ENCODE measurements at regions not wholly inside any gene's neighbourhood (a gene's known extent, or its start where the extent isn't known, plus 50 kb on each side); places are given as distances from the start of the nearest gene placed in this dataset.

- H3K4me1 Mint-ChIP-seq (ENCODE audit: low read depth) = no peaks in the 10 kb centered on the region
- peaks cover 11% of the 10 kb centered on the region for H3K27me3 Mint-ChIP-seq
- no peak overlapping the region for H3K4me3 Mint-ChIP-seq (ENCODE audit: low read depth)
- no peak for DNase-seq (ENCODE audit: low spot score, unreplicated experiment)
- TF ChIP-seq, protein P1, sequence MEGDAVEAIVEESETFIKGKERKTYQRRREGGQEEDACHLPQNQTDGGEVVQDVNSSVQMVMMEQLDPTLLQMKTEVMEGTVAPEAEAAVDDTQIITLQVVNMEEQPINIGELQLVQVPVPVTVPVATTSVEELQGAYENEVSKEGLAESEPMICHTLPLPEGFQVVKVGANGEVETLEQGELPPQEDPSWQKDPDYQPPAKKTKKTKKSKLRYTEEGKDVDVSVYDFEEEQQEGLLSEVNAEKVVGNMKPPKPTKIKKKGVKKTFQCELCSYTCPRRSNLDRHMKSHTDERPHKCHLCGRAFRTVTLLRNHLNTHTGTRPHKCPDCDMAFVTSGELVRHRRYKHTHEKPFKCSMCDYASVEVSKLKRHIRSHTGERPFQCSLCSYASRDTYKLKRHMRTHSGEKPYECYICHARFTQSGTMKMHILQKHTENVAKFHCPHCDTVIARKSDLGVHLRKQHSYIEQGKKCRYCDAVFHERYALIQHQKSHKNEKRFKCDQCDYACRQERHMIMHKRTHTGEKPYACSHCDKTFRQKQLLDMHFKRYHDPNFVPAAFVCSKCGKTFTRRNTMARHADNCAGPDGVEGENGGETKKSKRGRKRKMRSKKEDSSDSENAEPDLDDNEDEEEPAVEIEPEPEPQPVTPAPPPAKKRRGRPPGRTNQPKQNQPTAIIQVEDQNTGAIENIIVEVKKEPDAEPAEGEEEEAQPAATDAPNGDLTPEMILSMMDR (IDR thresholded peaks at IDR 0.05; ENCODE audit: unreplicated experiment) = no peak
- H3K36me3 Mint-ChIP-seq (ENCODE audit: insufficient read depth) = no peaks in the 10 kb centered on the region
- H3K9me3 Mint-ChIP-seq (ENCODE audit: low read depth) = peaks cover 5% of the 10 kb centered on the region
- no peak overlapping the region for H3K27ac Mint-ChIP-seq
Measured at GRCh38 chr9:134519375-134520070, 122.1 kb upstream of the COL5A1 start.

DNA sequence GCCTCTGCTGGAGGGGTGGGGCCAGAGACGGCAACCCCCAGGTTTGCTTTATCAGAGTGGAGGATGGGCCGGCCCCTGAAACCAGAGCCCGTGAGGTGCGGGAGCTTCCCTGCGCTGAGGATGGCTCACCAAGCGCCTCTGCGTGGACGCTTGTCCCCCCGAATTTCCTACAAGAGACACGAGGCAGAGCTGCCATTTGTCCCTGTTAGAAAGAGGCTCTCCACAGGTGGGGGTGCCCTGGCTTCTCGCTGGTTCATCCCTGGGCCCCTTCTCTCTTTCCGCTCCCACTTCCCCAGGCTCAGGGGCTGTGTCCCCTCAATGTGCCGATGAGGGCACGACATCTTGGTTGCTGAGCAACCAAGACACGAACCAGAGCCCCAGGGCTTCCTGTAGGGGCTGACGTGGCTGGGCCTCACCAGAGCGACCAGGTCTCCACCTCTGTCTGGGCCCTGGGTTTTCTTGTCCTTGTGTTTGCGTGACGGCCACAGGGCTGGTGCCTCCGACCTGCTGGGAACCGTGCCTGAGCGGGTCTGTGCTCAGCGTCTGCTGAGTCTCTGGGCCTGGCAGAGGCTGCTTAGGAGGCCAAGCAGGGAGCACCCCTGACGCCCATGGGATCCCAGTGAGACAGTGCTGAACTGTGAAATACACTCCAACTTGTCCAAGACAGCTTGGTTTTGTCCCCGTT lies 119.6 kb upstream of the COL5A1 start:
- Mint-ChIP-seq H3K27ac (no peak overlapping the region), H3K4me3 (ENCODE audit: low read depth) (no peak overlapping the region), H3K27me3 (peaks cover 15% of the 10 kb centered on the region), H3K36me3 (ENCODE audit: insufficient read depth) (no peaks in the 10 kb centered on the region), H3K9me3 (ENCODE audit: low read depth) (peaks cover 3% of the 10 kb centered on the region), H3K4me1 (ENCODE audit: low read depth) (no peaks in the 10 kb centered on the region)
- DNase-seq (ENCODE audit: low spot score, unreplicated experiment) = no peak
- TF ChIP-seq, protein P1 (IDR thresholded peaks at IDR 0.05; ENCODE audit: unreplicated experiment) = no peak

DNA sequence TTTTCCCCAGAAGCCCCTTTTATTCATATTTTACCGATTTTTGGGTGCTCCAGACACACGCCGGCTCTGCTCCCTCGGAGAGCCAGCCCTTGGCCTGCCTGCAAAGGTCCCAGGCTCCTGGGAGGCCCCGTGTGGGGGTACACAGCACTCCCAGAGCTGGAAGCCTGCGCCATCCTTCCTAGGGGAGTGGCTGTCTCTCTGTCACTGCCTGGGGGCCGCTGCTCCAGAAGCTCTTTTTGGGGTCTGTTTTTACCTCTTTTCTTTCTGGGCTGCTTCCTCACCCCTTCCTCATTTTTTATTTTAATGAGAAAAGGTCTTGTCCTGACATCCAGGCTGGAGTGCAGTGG lies 119.1 kb upstream of the COL5A1 start:
- peaks cover 3% of the 10 kb centered on the region for H3K9me3 Mint-ChIP-seq (ENCODE audit: low read depth)
- H3K4me3 Mint-ChIP-seq (ENCODE audit: low read depth) = no peak overlapping the region
- H3K36me3 Mint-ChIP-seq (ENCODE audit: insufficient read depth) = no peaks in the 10 kb centered on the region
- no peak overlapping the region for H3K27ac Mint-ChIP-seq
- no peaks in the 10 kb centered on the region for H3K4me1 Mint-ChIP-seq (ENCODE audit: low read depth)
- peaks cover 16% of the 10 kb centered on the region for H3K27me3 Mint-ChIP-seq
- DNase-seq (ENCODE audit: low spot score, unreplicated experiment) = no peak
- TF ChIP-seq, protein P1 (IDR thresholded peaks at IDR 0.05; ENCODE audit: unreplicated experiment) = no peak

- TF ChIP-seq, protein P1 (IDR thresholded peaks at IDR 0.05; ENCODE audit: unreplicated experiment) = no peak
- no peak for DNase-seq (ENCODE audit: low spot score, unreplicated experiment)
- H3K4me3 Mint-ChIP-seq (ENCODE audit: low read depth) = no peak overlapping the region
- peaks cover 3% of the 10 kb centered on the region for H3K9me3 Mint-ChIP-seq (ENCODE audit: low read depth)
- no peaks in the 10 kb centered on the region for H3K4me1 Mint-ChIP-seq (ENCODE audit: low read depth)
- H3K27ac Mint-ChIP-seq = no peak overlapping the region
- H3K27me3 Mint-ChIP-seq = peaks cover 16% of the 10 kb centered on the region
- H3K36me3 Mint-ChIP-seq (ENCODE audit: insufficient read depth) = no peaks in the 10 kb centered on the region
Measured at GRCh38 chr9:134522976-134523375, 118.6 kb upstream of the COL5A1 start.

DNA sequence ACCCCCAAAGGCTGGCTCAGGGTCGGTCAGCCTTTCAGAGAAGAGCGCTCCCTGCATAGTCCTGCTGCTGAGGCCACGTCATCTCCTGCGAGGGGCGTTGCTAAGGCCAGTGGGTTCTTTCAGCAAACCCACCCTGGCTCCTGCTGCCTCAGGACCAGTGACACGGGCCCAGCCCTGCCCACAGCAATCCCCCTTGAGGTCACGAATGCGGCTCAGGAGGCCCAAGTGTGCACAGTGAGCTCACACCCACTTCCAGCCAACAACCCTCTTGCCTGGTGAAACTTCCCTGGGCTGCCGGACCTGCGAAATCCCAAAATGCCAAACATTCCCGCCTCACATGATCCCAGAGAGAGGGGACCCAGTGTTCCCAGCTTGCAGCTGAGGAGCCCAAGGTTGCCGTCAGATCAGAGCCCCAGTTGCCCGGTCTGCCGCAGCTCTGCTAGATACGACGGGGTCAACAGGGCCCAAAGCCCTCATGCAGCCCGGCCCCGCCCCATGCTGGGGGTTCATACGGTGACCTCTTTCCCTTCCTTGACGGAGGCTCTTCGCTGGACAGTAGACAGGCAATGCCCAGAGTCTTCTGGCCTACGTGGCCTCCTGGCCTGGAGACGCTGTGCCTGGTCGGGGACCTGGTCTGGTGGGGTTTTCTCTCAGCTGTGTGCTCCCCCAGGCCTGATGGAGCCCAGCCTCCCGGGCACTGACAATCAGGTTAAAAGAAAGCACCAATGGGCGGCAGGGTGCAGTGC lies 116.4 kb upstream of the COL5A1 start:
- Mint-ChIP-seq H3K36me3 (ENCODE audit: insufficient read depth) (no peaks in the 10 kb centered on the region), H3K4me1 (ENCODE audit: low read depth) (no peaks in the 10 kb centered on the region), H3K9me3 (ENCODE audit: low read depth) (peaks cover 12% of the 10 kb centered on the region), H3K27ac (no peak overlapping the region), H3K4me3 (ENCODE audit: low read depth) (no peak overlapping the region), H3K27me3 (peaks cover 21% of the 10 kb centered on the region)
- DNase-seq (ENCODE audit: low spot score, unreplicated experiment) = no peak
- TF ChIP-seq, protein P1 (IDR thresholded peaks at IDR 0.05; ENCODE audit: unreplicated experiment) = no peak
